NCI-H146 treated with DMSO at 0.1 percent for 48 hours (cell line): ENCODE measurements at regions not wholly inside any gene's neighbourhood (a gene's known extent, or its start where the extent isn't known, plus 50 kb on each side); places are given as distances from the start of the nearest gene placed in this dataset.

Experiments used
- DNase-seq: peaks from one replicate; lab custom pipeline; 2025; ENCODE audit not compliant: unreplicated experiment; lab: John Stamatoyannopoulos, UW

- no peak for DNase-seq
These were observed 85.9 kb downstream of the C16orf95 start for GRCh38 chr16:87231295-87231694.

- no peak for DNase-seq
These were observed 85.3 kb downstream of the C16orf95 start for GRCh38 chr16:87231911-87232310.

DNA sequence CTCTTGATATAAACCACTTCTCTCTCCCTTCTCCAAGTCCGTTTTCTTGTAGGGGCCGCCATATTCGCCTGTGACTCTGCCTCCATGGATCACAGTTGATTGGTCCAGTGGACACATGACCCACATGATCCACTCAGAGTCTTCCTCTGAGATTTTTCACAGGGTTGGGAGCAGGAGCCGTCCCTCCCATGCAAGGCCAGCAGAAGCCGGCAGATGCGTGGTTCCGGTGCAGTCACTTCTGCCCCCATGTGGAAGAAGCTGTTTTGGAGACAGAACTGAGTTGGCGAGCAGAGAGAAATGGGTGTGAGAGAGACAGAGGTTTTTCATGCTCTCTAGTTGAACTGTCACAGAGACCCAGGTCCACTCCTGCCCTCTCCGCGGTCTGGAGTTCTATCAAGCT is 83.3 kb downstream of the C16orf95 start:
- no peak for DNase-seq

GRCh38 chr16:87234601-87235000 is 82.6 kb downstream of the C16orf95 start:
- no peak for DNase-seq

- DNase-seq = no peak
These were observed 81.2 kb downstream of the C16orf95 start for GRCh38 chr16:87235810-87236515.

DNA sequence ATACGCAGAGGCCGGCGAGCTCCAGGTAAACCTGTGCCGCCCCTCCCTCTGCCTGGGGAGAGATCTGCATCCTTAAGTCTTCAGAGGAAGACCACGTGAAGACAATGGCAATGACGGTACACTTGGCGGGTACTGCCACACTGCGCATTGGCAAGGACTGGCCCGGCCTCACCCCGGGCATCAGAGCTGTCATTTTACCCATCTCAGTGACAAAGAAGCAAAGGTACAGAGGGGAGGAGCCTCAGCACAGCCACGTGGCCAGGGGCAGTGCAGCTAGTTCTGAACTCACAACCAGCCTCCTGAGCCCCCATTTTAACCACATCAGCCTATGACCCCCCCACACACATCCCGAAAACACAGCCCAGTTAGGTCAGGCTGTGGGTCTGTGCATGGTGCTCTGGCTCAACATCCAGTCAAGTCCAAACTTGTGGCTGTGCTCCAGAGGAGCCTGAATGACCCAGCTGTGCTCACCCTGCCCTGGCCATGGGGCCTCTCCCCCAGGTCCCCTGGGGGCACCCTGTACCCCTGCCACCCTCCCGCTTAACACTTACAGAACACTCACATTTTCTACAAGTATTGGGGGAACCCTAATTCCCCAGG is 80.6 kb downstream of the C16orf95 start:
- DNase-seq = no peak

- DNase-seq = no peak
These were observed 78.9 kb downstream of the C16orf95 start for GRCh38 chr16:87238361-87238715.

GRCh38 chr16:87239545-87239944 is 77.6 kb downstream of the C16orf95 start:
- DNase-seq = no peak

DNA sequence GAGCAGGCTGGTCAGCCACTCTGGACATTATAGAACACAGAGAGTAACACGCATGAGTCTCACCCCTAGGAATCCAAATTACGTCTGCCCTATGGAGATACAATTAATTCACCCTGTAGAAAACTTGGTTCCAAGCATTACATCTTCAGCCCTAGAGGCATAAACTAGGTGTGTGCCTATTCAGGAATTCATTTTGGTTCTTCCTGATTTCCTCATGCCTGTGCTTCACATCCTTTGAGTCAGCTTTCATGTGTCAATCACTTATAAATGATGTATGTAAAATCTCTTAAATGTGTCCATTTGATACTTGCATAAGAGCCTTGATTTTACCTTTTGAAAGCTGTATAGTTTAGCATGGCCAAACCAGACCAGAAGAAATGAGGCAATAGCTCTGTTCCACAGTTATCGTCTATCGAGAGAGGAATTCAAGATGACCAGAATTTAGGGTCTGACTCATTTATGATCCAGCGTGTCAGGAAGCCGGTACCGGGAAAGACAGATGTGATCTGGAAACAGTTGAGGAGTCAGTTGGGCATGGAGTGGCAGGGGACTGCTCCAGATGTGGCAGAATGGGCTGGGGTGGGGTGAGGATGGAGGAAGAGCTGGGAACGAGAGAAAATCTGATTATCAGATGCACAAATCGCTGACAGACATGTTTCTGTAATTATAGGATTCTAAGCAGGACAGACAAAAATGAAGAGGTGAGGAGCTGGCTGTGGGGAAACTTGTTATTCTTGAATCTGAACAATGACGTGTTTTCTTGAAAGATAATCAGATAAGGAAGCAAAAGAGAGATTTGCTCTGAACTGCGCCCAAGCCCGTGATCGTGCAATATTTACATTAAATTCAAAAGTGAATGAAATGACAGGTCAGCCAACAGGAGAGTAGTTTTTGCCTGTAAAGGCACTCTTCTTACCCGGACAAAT is 76.7 kb downstream of the C16orf95 start:
- no peak for DNase-seq

DNA sequence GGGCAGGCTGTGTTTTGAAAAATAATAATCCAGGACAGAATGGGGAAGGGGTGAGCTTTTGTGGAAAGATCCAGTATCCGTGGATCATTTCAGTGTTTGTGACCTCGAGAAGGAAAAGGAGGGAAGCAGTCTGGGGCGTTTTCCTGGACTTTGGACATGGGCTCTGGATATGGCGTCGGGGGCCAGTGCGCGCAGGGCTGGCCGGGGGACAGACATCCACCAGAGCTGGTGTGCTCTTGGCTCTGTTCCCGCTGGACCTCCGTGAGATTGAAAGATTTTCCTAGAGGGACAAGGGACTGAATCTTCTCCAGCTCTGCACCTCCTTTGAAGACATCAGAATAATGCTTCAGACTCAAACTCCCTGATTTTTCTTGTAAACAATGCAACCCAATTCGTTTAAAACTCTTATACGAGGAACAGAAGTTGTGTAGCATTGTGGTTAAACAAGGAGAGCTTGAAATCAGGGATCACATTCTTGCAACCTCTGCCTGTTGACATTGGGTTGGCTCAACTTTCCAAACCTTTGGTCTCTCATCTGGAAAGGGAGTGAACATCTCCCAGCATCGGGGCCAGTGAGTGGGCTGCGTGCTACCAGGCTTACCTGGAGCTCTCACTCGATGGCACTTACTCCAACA is 75.9 kb downstream of the C16orf95 start:
- no peak for DNase-seq

GRCh38 chr16:87243478-87243877 is 73.7 kb downstream of the C16orf95 start:
- DNase-seq = no peak

DNA sequence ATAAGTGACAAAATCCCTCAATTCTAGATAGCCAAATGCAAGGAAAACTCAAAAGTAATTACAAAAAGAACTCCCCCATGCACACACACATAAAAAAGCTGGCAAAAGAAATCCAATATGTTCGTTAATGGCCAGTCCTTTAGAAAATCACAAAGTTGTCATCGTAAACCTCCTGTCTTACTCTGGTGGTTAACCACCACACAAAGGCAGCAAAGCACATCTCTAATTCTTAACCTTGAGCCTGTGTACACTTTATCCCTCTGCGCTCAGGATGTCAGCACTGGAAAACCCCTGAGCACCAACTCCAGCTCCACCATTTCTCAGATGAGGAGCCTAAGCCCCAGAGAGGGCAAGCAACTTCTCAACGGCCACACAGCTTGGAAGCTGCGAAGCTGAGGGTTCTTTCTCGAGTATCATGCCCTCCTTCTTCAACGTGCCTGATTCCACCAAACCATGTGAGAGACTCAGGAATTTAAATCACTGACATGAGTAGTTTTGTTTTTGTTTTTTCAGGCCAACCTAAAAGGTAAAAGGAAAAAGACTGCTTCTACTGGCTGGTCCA is 72.5 kb downstream of the C16orf95 start:
- no peak for DNase-seq

DNA sequence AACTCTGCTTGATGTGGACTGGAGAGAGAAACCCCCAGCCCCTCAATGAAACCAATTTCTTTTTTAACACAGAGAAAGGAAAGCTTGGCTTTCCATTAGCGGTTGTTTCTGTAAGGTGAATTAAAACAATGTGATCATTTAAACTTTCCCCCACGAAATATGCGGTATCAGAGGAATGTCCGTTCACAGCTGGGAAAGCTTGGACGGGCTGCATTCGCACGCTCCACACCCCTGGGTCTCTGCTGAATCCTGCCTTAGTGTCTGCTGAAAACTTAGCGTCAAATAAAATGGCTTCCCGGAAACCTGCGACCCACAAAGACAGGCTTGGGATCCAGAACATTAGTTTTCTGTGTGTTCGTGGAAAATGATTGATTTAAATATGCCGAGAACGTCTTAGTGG is 71.7 kb downstream of the C16orf95 start:
- DNase-seq = no peak

GRCh38 chr16:87246269-87247065 is 70.7 kb downstream of the C16orf95 start:
- DNase-seq = peak; percentile 14

DNA sequence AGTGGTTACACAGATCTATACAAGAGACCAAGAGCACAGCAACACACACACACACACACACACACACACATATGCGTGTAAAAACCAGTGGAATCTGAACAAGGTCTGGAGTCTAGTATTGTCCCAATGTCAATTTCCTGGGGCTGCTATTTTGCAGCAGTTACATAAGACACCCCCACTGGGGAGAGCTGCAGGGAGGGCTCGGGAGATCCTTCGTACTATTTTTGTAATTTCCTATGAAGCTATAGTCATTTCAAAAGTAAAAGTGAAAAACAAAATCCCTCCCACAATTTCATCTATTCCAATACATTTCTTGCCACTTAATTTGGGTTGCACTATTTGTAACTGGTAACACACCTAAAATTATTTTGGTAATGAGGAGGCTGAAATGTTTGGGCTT is 68.5 kb downstream of the C16orf95 start:
- DNase-seq = no peak

- no peak for DNase-seq
These were observed 67.8 kb downstream of the C16orf95 start for GRCh38 chr16:87249425-87249824.

GRCh38 chr16:87250431-87250960 is 66.7 kb downstream of the C16orf95 start:
- no peak for DNase-seq

GRCh38 chr16:87252269-87252970 is 64.8 kb downstream of the C16orf95 start:
- no peak for DNase-seq
